Thyroid gland (tissue), 4 donors: ENCODE measurements at regions not wholly inside any gene's neighbourhood (a gene's known extent, or its start where the extent isn't known, plus 50 kb on each side); places are given as distances from the start of the nearest gene placed in this dataset.

ENCODE experiments used
- DNase-seq, 2 donors: peaks; one replicate each; pipeline ENCODE4 v3.0.0-alpha.2; 2019
- H3K27ac ChIP-seq, 3 donors: fragments of 200-600 bp; sonication (generic); 1 replicate in 2 of 3; 2 replicates in 1 of 3; pipeline ENCODE4 v1.5.1; 2016 to 2019; ENCODE audit warnings: mild to moderate bottlenecking in 1 of 3, moderate library complexity in 1 of 3
- H3K27me3 ChIP-seq: fragments of 200-600 bp; sonication (generic); one replicate; pipeline ENCODE4 v1.5.1; 2019
- H3K36me3 ChIP-seq, 2 donors: fragments of 200-600 bp; sonication (generic); one replicate each; pipeline ENCODE4 v1.5.1; 2016 to 2019
- H3K4me1 ChIP-seq, 2 donors: fragments of 200-600 bp; sonication (generic); one replicate each; pipeline ENCODE4 v1.5.1; 2017 to 2019
- H3K4me3 ChIP-seq, 3 donors: fragments of 200-600 bp; sonication (generic); replicated peaks in 1 of 3; 1 replicate in 2 of 3; 2 replicates in 1 of 3; pipeline ENCODE4 v1.5.1; 2016; ENCODE audit warnings: mild to moderate bottlenecking in 1 of 3
- H3K9me3 ChIP-seq: fragments of 200-600 bp; sonication (generic); one replicate; pipeline ENCODE4 v1.5.1; 2017
- POLR2A ChIP-seq, 2 donors: fragments of 450-650 bp; IDR thresholded peaks; one replicate each; pipeline ENCODE4 v1.6.1; 2017; ENCODE audit warnings: antibody characterized with exemption in 2 of 2, mild to moderate bottlenecking in 2 of 2, moderate library complexity in 1 of 2
- WGBS, 2 donors: methylation state at CpG; one replicate each; pipeline ENCODE4 v1.1.5; 2017; 5-methylcytosine and 5-hydroxymethylcytosine counted together
- intact Hi-C: fragments of 100-400 bp; cut with DNase I; formaldehyde crosslinking; loops from one replicate; pipeline ENCODE4 v1.15.1; 2023
- TF ChIP-seq, protein P1 (sequence below), 6 experiments: fragments of 200-600 bp in 3 of 6; fragments of 450-650 bp in 3 of 6; sonication (generic) in 3 of 6; IDR thresholded peaks; one replicate each; pipeline ENCODE4 v1.5.1; 2016 to 2019; ENCODE audit warnings: antibody characterized with exemption in 6 of 6, mild to moderate bottlenecking in 2 of 6, inconsistent platforms in 1 of 6, moderate library complexity in 1 of 6

DNA sequence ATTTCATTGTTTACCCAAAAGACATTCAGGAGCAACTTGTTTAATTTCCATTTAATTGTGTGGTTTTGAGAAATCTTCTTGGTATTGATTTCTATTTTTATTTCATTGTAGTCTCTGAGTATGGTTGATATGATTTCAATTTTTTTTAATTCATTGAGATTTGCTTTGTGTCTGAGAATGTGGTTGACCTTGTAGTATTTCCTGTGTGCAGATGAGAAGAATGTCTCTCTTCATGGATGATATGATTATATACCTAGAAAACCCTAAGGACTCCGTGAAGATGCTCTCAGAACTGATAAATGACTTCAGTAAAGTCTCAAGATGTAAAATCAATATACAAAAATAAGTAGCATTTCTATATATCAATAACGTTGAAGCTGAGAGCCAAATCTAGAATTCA is 202.4 kb upstream of the CDH9 start:
- Histone ChIP-seq H3K4me1 (no peaks in the 10 kb centered on the region), H3K36me3 (no peaks in the 10 kb centered on the region), H3K27me3 (no peaks in the 10 kb centered on the region), H3K9me3 (no peaks in the 10 kb centered on the region), H3K27ac (no peak overlapping the region), H3K4me3 (no peak overlapping the region)
- WGBS, 2 donors: 72 to 80% methylated on average over 2 of the region's 2 CpGs
- TF ChIP-seq, protein P1, sequence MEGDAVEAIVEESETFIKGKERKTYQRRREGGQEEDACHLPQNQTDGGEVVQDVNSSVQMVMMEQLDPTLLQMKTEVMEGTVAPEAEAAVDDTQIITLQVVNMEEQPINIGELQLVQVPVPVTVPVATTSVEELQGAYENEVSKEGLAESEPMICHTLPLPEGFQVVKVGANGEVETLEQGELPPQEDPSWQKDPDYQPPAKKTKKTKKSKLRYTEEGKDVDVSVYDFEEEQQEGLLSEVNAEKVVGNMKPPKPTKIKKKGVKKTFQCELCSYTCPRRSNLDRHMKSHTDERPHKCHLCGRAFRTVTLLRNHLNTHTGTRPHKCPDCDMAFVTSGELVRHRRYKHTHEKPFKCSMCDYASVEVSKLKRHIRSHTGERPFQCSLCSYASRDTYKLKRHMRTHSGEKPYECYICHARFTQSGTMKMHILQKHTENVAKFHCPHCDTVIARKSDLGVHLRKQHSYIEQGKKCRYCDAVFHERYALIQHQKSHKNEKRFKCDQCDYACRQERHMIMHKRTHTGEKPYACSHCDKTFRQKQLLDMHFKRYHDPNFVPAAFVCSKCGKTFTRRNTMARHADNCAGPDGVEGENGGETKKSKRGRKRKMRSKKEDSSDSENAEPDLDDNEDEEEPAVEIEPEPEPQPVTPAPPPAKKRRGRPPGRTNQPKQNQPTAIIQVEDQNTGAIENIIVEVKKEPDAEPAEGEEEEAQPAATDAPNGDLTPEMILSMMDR (IDR thresholded peaks at IDR 0.05): no peak
- no peak for TF ChIP-seq POLR2A (IDR thresholded peaks at IDR 0.05)
- intact Hi-C loops: no loop called here
- DNase-seq: no peak

- WGBS, 2 donors: 49 to 51% methylated on average over 2 of the region's 2 CpGs
- H3K27ac ChIP-seq: no peak overlapping the region
- no peak for DNase-seq
- no peaks in the 10 kb centered on the region for H3K36me3 ChIP-seq
- TF ChIP-seq POLR2A (IDR thresholded peaks at IDR 0.05): no peak
- TF ChIP-seq, protein P1 (IDR thresholded peaks at IDR 0.05): no peak
- intact Hi-C loops: no loop called here
- no peaks in the 10 kb centered on the region for H3K4me1 ChIP-seq
- no peaks in the 10 kb centered on the region for H3K9me3 ChIP-seq
- H3K27me3 ChIP-seq: no peaks in the 10 kb centered on the region
- H3K4me3 ChIP-seq: no peak overlapping the region
Measured at GRCh38 chr5:27234916-27235315, 196.5 kb upstream of the CDH9 start.

DNA sequence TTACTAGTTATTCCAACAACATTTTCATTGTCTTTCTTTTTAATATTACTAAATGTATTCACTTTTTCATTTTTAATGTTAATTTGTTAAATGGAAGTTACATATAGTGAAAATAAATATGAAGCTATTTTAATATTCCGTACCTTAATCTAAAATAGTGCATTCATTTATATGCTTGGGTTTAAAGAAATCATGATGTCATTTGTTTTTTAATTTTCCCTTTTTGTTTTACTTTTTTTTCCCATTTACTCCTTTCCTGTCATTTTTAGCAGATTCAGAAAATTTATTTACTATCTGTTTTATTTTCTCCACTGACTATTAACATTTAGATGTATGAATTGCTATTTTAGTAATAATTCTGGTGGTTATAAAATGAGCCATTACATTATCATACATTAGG is 183.0 kb upstream of the CDH9 start:
- Histone ChIP-seq H3K27ac (no peak overlapping the region), H3K4me3 (no peak overlapping the region), H3K36me3 (no peaks in the 10 kb centered on the region), H3K9me3 (no peaks in the 10 kb centered on the region), H3K27me3 (no peaks in the 10 kb centered on the region), H3K4me1 (no peaks in the 10 kb centered on the region)
- TF ChIP-seq POLR2A (IDR thresholded peaks at IDR 0.05): no peak
- intact Hi-C loops: no loop called here
- 93 to 94% methylated on average over 1 of the region's 1 CpG for WGBS, 2 donors
- DNase-seq: no peak

- H3K4me1 ChIP-seq: no peaks in the 10 kb centered on the region
- H3K36me3 ChIP-seq: no peaks in the 10 kb centered on the region
- H3K27ac ChIP-seq: no peak overlapping the region
- TF ChIP-seq, protein P1 (IDR thresholded peaks at IDR 0.05): no peak
- no peak for TF ChIP-seq POLR2A (IDR thresholded peaks at IDR 0.05)
- 91 to 94% methylated on average over 4 of the region's 4 CpGs for WGBS, 2 donors
- intact Hi-C loops: no loop called here
- no peaks in the 10 kb centered on the region for H3K27me3 ChIP-seq
- no peaks in the 10 kb centered on the region for H3K9me3 ChIP-seq
- H3K4me3 ChIP-seq: no peak overlapping the region
- DNase-seq: no peak
Measured at GRCh38 chr5:27220752-27221151, 182.4 kb upstream of the CDH9 start.

DNA sequence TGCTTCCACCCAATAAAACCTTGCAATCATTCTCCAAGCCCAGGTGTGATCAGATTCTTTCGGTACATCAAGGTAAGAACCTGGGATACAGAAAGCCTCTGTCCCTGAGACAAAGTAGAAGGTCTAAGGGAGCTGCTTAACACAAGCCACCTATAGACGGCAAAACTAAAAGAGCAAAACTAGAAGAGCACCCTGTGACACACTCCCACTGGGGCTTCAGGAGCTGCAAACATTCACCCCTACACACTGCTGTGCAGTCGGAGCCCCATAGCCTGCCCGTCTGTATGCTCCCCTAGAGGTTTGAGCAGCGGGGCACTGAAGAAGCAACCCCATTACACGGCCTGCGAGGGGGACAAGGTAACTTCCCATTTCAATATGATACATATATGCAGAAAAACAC is 179.6 kb upstream of the CDH9 start:
- no peak for DNase-seq
- no peak overlapping the region for H3K4me3 ChIP-seq
- WGBS, 2 donors: 95 to 96% methylated on average over 7 of the region's 7 CpGs
- no peaks in the 10 kb centered on the region for H3K4me1 ChIP-seq
- intact Hi-C loops: no loop called here
- no peaks in the 10 kb centered on the region for H3K9me3 ChIP-seq
- no peak for TF ChIP-seq POLR2A (IDR thresholded peaks at IDR 0.05)
- TF ChIP-seq, protein P1 (IDR thresholded peaks at IDR 0.05): no peak
- H3K27me3 ChIP-seq: no peaks in the 10 kb centered on the region
- no peak overlapping the region for H3K27ac ChIP-seq
- no peaks in the 10 kb centered on the region for H3K36me3 ChIP-seq
